ENCODE measurements at regions not wholly inside any gene's neighbourhood (a gene's known extent, or its start where the extent isn't known, plus 50 kb on each side); places are given as distances from the start of the nearest gene placed in this dataset.

GRCh38 chr2:191539068-191539467 lies 138.9 kb upstream of the NABP1 start:
- H3K4me3 ChIP-seq (replicated peaks; ENCODE audit: low read depth, low read length), result no peak overlapping the region
- DNase-seq (ENCODE audit: extremely low read depth, low read depth), result no peak
- peak; percentile 47 for TF ChIP-seq CTCF (IDR thresholded peaks at IDR 0.05; ENCODE audit: low read depth, low read length, missing control alignments)

- no peak for DNase-seq (ENCODE audit: extremely low read depth, low read depth)
- TF ChIP-seq CTCF (IDR thresholded peaks at IDR 0.05; ENCODE audit: low read depth, low read length, missing control alignments), result no peak
- no peak overlapping the region for H3K4me3 ChIP-seq (replicated peaks; ENCODE audit: low read depth, low read length)
Measured at GRCh38 chr2:191540681-191541080, 137.3 kb upstream of the NABP1 start.

GRCh38 chr2:191543708-191544107 lies 134.2 kb upstream of the NABP1 start:
- DNase-seq (ENCODE audit: extremely low read depth, low read depth), result no peak
- no peak overlapping the region for H3K4me3 ChIP-seq (replicated peaks; ENCODE audit: low read depth, low read length)
- TF ChIP-seq CTCF (IDR thresholded peaks at IDR 0.05; ENCODE audit: low read depth, low read length, missing control alignments), result no peak

- no peak overlapping the region for H3K4me3 ChIP-seq (replicated peaks; ENCODE audit: low read depth, low read length)
- DNase-seq (ENCODE audit: extremely low read depth, low read depth), result no peak
- TF ChIP-seq CTCF (IDR thresholded peaks at IDR 0.05; ENCODE audit: low read depth, low read length, missing control alignments), result no peak
Measured at GRCh38 chr2:191544461-191545062, 133.4 kb upstream of the NABP1 start.

- no peak for DNase-seq (ENCODE audit: extremely low read depth, low read depth)
- no peak for TF ChIP-seq CTCF (IDR thresholded peaks at IDR 0.05; ENCODE audit: low read depth, low read length, missing control alignments)
- H3K4me3 ChIP-seq (replicated peaks; ENCODE audit: low read depth, low read length), result no peak overlapping the region
Measured at GRCh38 chr2:191545361-191545760, 132.6 kb upstream of the NABP1 start.

GRCh38 chr2:191552066-191552465 lies 125.9 kb upstream of the NABP1 start:
- no peak for DNase-seq (ENCODE audit: extremely low read depth, low read depth)
- H3K4me3 ChIP-seq (replicated peaks; ENCODE audit: low read depth, low read length), result no peak overlapping the region
- no peak for TF ChIP-seq CTCF (IDR thresholded peaks at IDR 0.05; ENCODE audit: low read depth, low read length, missing control alignments)

GRCh38 chr2:191554240-191554639 lies 123.7 kb upstream of the NABP1 start:
- no peak for DNase-seq (ENCODE audit: extremely low read depth, low read depth)
- H3K4me3 ChIP-seq (replicated peaks; ENCODE audit: low read depth, low read length), result no peak overlapping the region
- no peak for TF ChIP-seq CTCF (IDR thresholded peaks at IDR 0.05; ENCODE audit: low read depth, low read length, missing control alignments)
